GM21447 (cell line): ENCODE measurements at regions not wholly inside any gene's neighbourhood (a gene's known extent, or its start where the extent isn't known, plus 50 kb on each side); places are given as distances from the start of the nearest gene placed in this dataset.

Experiments
- ATAC-seq: cut with Tn5 transposase; IDR thresholded peaks from one replicate; pipeline ENCODE4 v1.9.1; 2021; ENCODE audit not compliant: unreplicated experiment

- no peak for ATAC-seq
Measured at GRCh38 chr13:73684286-73684685, 449.9 kb downstream of the KLF12 start.

- ATAC-seq = no peak
Measured at GRCh38 chr13:73683746-73684145, 450.5 kb downstream of the KLF12 start.

- ATAC-seq = no peak
Measured at GRCh38 chr13:73681779-73682178, 452.4 kb downstream of the KLF12 start.

GRCh38 chr13:73681015-73681414 is 453.2 kb downstream of the KLF12 start:
- ATAC-seq = no peak

- ATAC-seq = no peak
Measured at GRCh38 chr13:73677048-73677601, 457.1 kb downstream of the KLF12 start.

GRCh38 chr13:73676550-73677047 is 457.6 kb downstream of the KLF12 start:
- ATAC-seq = no peak

GRCh38 chr13:73675821-73676220 is 458.4 kb downstream of the KLF12 start:
- no peak for ATAC-seq

- ATAC-seq = no peak
Measured at GRCh38 chr13:73674570-73674969, 459.6 kb downstream of the KLF12 start.

- no peak for ATAC-seq
Measured at GRCh38 chr13:73673931-73674330, 460.3 kb downstream of the KLF12 start.

- ATAC-seq = no peak
Measured at GRCh38 chr13:73672492-73672891, 461.7 kb downstream of the KLF12 start.

- ATAC-seq = no peak
Measured at GRCh38 chr13:73671732-73672131, 462.5 kb downstream of the KLF12 start.

GRCh38 chr13:73671011-73671410 is 463.2 kb downstream of the KLF12 start:
- ATAC-seq = no peak

GRCh38 chr13:73667756-73668155 is 466.4 kb downstream of the KLF12 start:
- no peak for ATAC-seq

GRCh38 chr13:73665261-73665660 is 468.9 kb downstream of the KLF12 start:
- no peak for ATAC-seq

- no peak for ATAC-seq
Measured at GRCh38 chr13:73664851-73665250, 469.4 kb downstream of the KLF12 start.

- no peak for ATAC-seq
Measured at GRCh38 chr13:73662833-73663232, 471.4 kb downstream of the KLF12 start.

GRCh38 chr13:73661687-73662425 is 472.3 kb downstream of the KLF12 start:
- no peak for ATAC-seq

GRCh38 chr13:73661066-73661465 is 473.1 kb downstream of the KLF12 start:
- no peak for ATAC-seq

- ATAC-seq = no peak
Measured at GRCh38 chr13:73658639-73659038, 475.6 kb downstream of the KLF12 start.

- ATAC-seq = no peak
Measured at GRCh38 chr13:73657821-73658540, 476.2 kb downstream of the KLF12 start.

- ATAC-seq = no peak
Measured at GRCh38 chr13:73656863-73657262, 477.3 kb downstream of the KLF12 start.

GRCh38 chr13:73653688-73654087 is 480.5 kb downstream of the KLF12 start:
- ATAC-seq = no peak
